ENCODE measurements at regions not wholly inside any gene's neighbourhood (a gene's known extent, or its start where the extent isn't known, plus 50 kb on each side); places are given as distances from the start of the nearest gene placed in this dataset.
"Not testable (repeated sequence)": the region's sequence is repeated elsewhere in the genome, so short reads cannot be mapped to it uniquely, and the experiment has no call there.

GRCh38 chr21:15932726-15933125 is 202.9 kb downstream of the USP25 start:
- DNase-seq, result no peak

GRCh38 chr21:15935530-15935929 is 205.7 kb downstream of the USP25 start:
- no peak for DNase-seq

- DNase-seq, result no peak
These were observed 213.4 kb downstream of the USP25 start for GRCh38 chr21:15943009-15943666.

GRCh38 chr21:15947677-15948076 is 217.9 kb downstream of the USP25 start:
- no peak for DNase-seq

- no peak for DNase-seq
These were observed 223.9 kb downstream of the USP25 start for GRCh38 chr21:15953551-15954116.

GRCh38 chr21:15964236-15964855 is 234.6 kb downstream of the USP25 start:
- no peak for DNase-seq

GRCh38 chr21:15966231-15966630 is 236.4 kb downstream of the USP25 start:
- DNase-seq, result no peak

GRCh38 chr21:15966651-15967050 is 236.9 kb downstream of the USP25 start:
- DNase-seq, result no peak

- no peak for DNase-seq
These were observed 237.9 kb downstream of the USP25 start for GRCh38 chr21:15967661-15968060.

- DNase-seq, result no peak
These were observed 239.1 kb downstream of the USP25 start for GRCh38 chr21:15968776-15969310.

GRCh38 chr21:15976807-15977206 is 247.0 kb downstream of the USP25 start:
- DNase-seq, result no peak

- DNase-seq, result no peak
These were observed 248.5 kb downstream of the USP25 start for GRCh38 chr21:15978215-15978738.

GRCh38 chr21:15979493-15979892 is 249.7 kb downstream of the USP25 start:
- not testable (repeated sequence) for DNase-seq

- DNase-seq, result no peak
These were observed 256.5 kb downstream of the USP25 start for GRCh38 chr21:15986277-15986676.

- no peak for DNase-seq
These were observed 262.4 kb downstream of the USP25 start for GRCh38 chr21:15992171-15992570.

GRCh38 chr21:15993951-15994350 is 264.2 kb downstream of the USP25 start:
- no peak for DNase-seq

GRCh38 chr21:15999741-16000140 is 270.0 kb downstream of the USP25 start:
- no peak for DNase-seq

- DNase-seq, result no peak
These were observed 273.2 kb downstream of the USP25 start for GRCh38 chr21:16002874-16003466.

GRCh38 chr21:16004086-16004485 is 274.3 kb downstream of the USP25 start:
- no peak for DNase-seq

- no peak for DNase-seq
These were observed 274.7 kb downstream of the USP25 start for GRCh38 chr21:16004523-16004922.

GRCh38 chr21:16005996-16006395 is 276.2 kb downstream of the USP25 start:
- no peak for DNase-seq

GRCh38 chr21:16007943-16008342 is 278.2 kb downstream of the USP25 start:
- DNase-seq, result no peak

GRCh38 chr21:16011719-16012118 is 281.9 kb downstream of the USP25 start:
- no peak for DNase-seq

- no peak for DNase-seq
These were observed 283.8 kb downstream of the USP25 start for GRCh38 chr21:16013570-16013969.

Data from activated gamma-delta T cell treated with Interleukin-2 at 50 U/mL for 16 hours (primary cell).